Right cardiac atrium (tissue), 5 donors: ENCODE measurements at regions not wholly inside any gene's neighbourhood (a gene's known extent, or its start where the extent isn't known, plus 50 kb on each side); places are given as distances from the start of the nearest gene placed in this dataset.
"Not testable (repeated sequence)": the region's sequence is repeated elsewhere in the genome, so short reads cannot be mapped to it uniquely, and the experiment has no call there.

Experiments used
- ATAC-seq, 2 donors: fragments of 200-7000 bp; cut with Tn5 transposase; one replicate each; pipeline versions ENCODE4 v1.8.0 to v1.9.1; 2020; ENCODE audit warnings: moderate library complexity in 2 of 2, mild to moderate bottlenecking in 1 of 2
- DNase-seq, 3 donors: peaks; one replicate each; pipeline ENCODE4 v3.0.0-alpha.2; 2020
- H3K27ac ChIP-seq: one replicate; pipeline ENCODE4 v1.5.1; 2013; ENCODE audit warnings: mild to moderate bottlenecking, low read length, control low read depth, moderate library complexity
- H3K27me3 ChIP-seq: one replicate; pipeline ENCODE4 v1.6.1; 2013; ENCODE audit not compliant: control insufficient read depth, insufficient read depth
- H3K4me1 ChIP-seq: one replicate; pipeline ENCODE4 v1.6.1; 2013; ENCODE audit warnings: low read length; ENCODE audit not compliant: control insufficient read depth, insufficient read depth
- H3K4me3 ChIP-seq: one replicate; pipeline ENCODE4 v1.5.1; 2013; ENCODE audit warnings: low read length, control low read depth
- H3K9me3 ChIP-seq: one replicate; pipeline ENCODE4 v1.6.1; 2013; ENCODE audit warnings: low read length; ENCODE audit not compliant: control insufficient read depth
- WGBS: extraction: QIAGEN DNeasy Blood & Tissue Kit; methylation state at CpG from one replicate; pipeline ENCODE4 v1.1.7; 2013; 5-methylcytosine and 5-hydroxymethylcytosine counted together
- intact Hi-C, 4 donors: fragments of 100-400 bp; cut with DNase I; formaldehyde crosslinking; loops; one replicate each; pipeline versions ENCODE4 v1.11.0 to v1.14.0; 2022 to 2023
- donor health status: healthy with polysubstance abuse.
- donor health status: DM: no; HTN: yes; CAD: no.
- donor health status: DM: no; HTN: no; CAD: no.
- donor health status: DM: no; HTN: yes; CAD: no; lungs with severe emphysema.
- donor health status: DM: yes; HTN: yes; CAD: no.

DNA sequence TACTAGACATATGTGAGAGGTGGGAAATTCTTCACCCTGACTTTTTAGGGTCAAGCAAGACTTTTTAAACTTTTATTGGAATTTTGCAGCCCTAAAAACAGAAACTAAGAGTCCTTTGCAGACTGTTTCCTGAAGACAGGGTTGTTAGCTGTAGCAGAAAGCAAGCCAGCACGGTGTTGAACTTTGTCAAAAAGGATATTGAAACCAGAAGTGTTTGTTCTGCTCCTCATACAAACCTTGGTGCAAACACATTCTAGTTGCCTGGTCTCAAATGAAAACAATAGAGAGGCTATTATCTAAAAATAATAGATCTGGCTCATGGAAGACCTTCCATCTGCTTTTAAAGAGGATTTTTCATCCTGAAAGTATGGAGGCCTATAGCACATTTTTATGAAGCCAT is 65.8 kb upstream of the IGFBP5 start:
- WGBS: 25% methylated on average over 1 of the region's 1 CpG
- ATAC-seq: peak in 1 of 2 donors; percentile 24
- H3K4me1 ChIP-seq: no peaks in the 10 kb centered on the region
- H3K27me3 ChIP-seq: no peaks in the 10 kb centered on the region
- intact Hi-C loops: loop anchor here in 1 of 4 donors (10.0 kb wide), 1 partner anchor 56 kb away; no protein-coding TSS in a partner anchor
- no peak overlapping the region for H3K27ac ChIP-seq
- DNase-seq: no peak
- no peaks in the 10 kb centered on the region for H3K9me3 ChIP-seq
- no peak overlapping the region for H3K4me3 ChIP-seq

- H3K4me3 ChIP-seq: no peak overlapping the region
- H3K4me1 ChIP-seq: no peaks in the 10 kb centered on the region
- H3K27ac ChIP-seq: no peak overlapping the region
- WGBS: 75% methylated on average over 8 of the region's 8 CpGs
- no peaks in the 10 kb centered on the region for H3K27me3 ChIP-seq
- H3K9me3 ChIP-seq: no peaks in the 10 kb centered on the region
- intact Hi-C loops: no loop called here
- ATAC-seq (no peak), DNase-seq (no peak)
Measured at GRCh38 chr2:216758256-216759155, 63.2 kb upstream of the IGFBP5 start.

GRCh38 chr2:216757532-216757931 is 62.2 kb upstream of the IGFBP5 start:
- 65% methylated on average over 4 of the region's 4 CpGs for WGBS
- H3K27ac ChIP-seq: no peak overlapping the region
- peaks cover 4% of the 10 kb centered on the region for H3K4me1 ChIP-seq

GRCh38 chr2:216756435-216756834 is 61.1 kb upstream of the IGFBP5 start:
- 93% methylated on average over 2 of the region's 2 CpGs for WGBS
- intact Hi-C loops: no loop called here
- DNase-seq (no peak), ATAC-seq (no peak)
- no peaks in the 10 kb centered on the region for H3K27me3 ChIP-seq
- no peak overlapping the region for H3K27ac ChIP-seq
- no peaks in the 10 kb centered on the region for H3K9me3 ChIP-seq
- peaks cover 6% of the 10 kb centered on the region for H3K4me1 ChIP-seq
- no peak overlapping the region for H3K4me3 ChIP-seq

More at GRCh38 chr2:216757532-216757931, 62.2 kb upstream of the IGFBP5 start:
- H3K4me3 ChIP-seq: no peak overlapping the region
- no peaks in the 10 kb centered on the region for H3K9me3 ChIP-seq
- intact Hi-C loops: no loop called here
- H3K27me3 ChIP-seq: no peaks in the 10 kb centered on the region
- DNase-seq (no peak), ATAC-seq (no peak)

DNA sequence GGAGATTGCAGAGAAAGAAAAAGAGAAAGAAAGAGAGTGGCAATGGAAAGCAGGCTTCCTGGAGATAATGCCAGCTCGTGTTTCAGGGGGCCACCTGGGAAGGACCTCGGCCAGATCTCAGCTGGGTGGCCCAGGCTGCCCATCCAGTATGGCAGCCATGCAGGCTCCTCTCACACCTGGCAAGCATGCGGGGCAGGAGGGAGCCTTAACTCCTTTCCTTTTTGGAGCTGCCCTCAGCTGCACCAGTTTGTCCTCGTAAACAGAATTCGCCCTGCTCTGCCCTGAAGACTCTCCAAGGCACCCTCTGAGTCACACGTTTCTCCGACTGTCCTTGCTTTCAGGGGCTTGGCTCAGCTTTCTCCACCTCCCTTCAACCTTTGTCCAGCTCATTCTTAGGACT is 59.5 kb upstream of the IGFBP5 start:
- DNase-seq: no peak
- Histone ChIP-seq H3K27me3 (no peaks in the 10 kb centered on the region), H3K4me3 (no peak overlapping the region), H3K27ac (no peak overlapping the region), H3K4me1 (peaks cover 6% of the 10 kb centered on the region), H3K9me3 (no peaks in the 10 kb centered on the region)
- no peak for ATAC-seq
- intact Hi-C loops: no loop called here
- WGBS: 96% methylated on average over 7 of the region's 7 CpGs

- no peak overlapping the region for H3K27ac ChIP-seq
- no peak for DNase-seq
- H3K4me3 ChIP-seq: no peak overlapping the region
- intact Hi-C loops: no loop called here
- H3K27me3 ChIP-seq: no peaks in the 10 kb centered on the region
- no peaks in the 10 kb centered on the region for H3K9me3 ChIP-seq
- H3K4me1 ChIP-seq: peaks cover 6% of the 10 kb centered on the region
- WGBS: 96% methylated on average over 3 of the region's 3 CpGs
- ATAC-seq: no peak
Measured at GRCh38 chr2:216754336-216754735, 59.0 kb upstream of the IGFBP5 start.

DNA sequence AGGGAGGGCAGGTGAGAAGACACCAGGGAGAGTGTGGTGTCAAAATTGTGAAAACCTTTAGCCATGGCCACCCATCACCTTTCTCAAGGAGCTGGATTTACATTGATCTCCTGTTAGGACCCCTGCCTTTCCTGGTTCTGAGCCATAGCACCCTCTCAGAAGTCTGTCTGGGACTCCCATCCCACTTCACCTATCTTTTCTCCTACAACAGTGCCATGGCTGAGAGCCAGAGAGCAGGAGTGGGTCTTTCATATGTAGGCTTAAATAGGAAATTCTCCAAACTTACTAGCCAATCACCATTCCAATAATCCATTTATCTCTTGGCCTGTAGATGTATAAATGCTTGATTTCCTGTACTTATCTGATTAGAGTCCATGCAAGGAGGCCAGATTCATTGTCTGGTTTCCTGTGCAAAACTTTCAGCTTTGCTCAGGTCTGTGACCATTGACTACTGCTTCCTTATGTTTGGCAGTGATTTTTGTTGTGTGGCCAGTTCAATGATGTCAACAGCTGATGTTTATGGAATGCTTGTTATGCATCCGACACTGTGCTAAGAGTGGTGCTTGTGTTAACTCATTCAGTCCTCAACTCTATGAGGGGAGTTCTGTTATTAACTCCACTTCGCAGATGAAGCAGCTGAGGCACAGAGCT is 57.6 kb upstream of the IGFBP5 start:
- WGBS: 53% methylated on average over 2 of the region's 2 CpGs
- ATAC-seq: peak; percentile 79 to 83
- intact Hi-C loops: no loop called here

GRCh38 chr2:216750750-216751149 is 55.4 kb upstream of the IGFBP5 start:
- DNase-seq, H3K4me1 ChIP-seq, intact Hi-C loops, H3K27me3 ChIP-seq, H3K9me3 ChIP-seq, ATAC-seq, H3K27ac ChIP-seq, H3K4me3 ChIP-seq: not testable (repeated sequence)

More for the DNA sequence above, 57.6 kb upstream of the IGFBP5 start:
- no peaks in the 10 kb centered on the region for H3K9me3 ChIP-seq
- H3K27me3 ChIP-seq: no peaks in the 10 kb centered on the region
- no peak overlapping the region for H3K27ac ChIP-seq
- peak in 1 of 3 donors; percentile 55 for DNase-seq
- H3K4me1 ChIP-seq: peaks cover 6% of the 10 kb centered on the region
- no peak overlapping the region for H3K4me3 ChIP-seq

GRCh38 chr2:216746268-216746667 is 50.9 kb upstream of the IGFBP5 start:
- DNase-seq: peak in 1 of 3 donors; percentile 40
- ATAC-seq, H3K4me3 ChIP-seq, H3K9me3 ChIP-seq, H3K27me3 ChIP-seq, H3K27ac ChIP-seq, intact Hi-C loops, H3K4me1 ChIP-seq: not testable (repeated sequence)
- 93% methylated on average over 5 of the region's 5 CpGs for WGBS

DNA sequence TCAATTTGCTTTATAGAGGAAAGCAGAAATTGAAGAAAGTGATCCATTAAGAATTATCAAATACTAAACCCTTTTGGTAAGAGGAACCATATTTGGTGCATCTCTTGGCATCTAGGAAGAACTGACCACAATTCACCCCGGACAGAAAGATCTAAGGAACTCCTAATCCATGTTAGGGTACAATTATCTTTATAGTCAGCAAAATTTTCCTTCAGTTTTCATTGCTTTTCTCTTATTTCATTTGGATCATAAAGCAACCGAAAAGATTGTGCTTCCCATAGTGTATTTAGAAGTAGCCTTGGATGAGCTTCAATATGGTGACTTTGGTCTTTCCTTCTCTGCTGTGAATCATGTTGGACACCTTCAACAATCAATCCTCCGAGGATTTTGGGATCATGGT is 50.1 kb upstream of the IGFBP5 start:
- no peak overlapping the region for H3K27ac ChIP-seq
- no peak for ATAC-seq
- 92% methylated on average over 3 of the region's 3 CpGs for WGBS
- H3K4me3 ChIP-seq: no peak overlapping the region
- H3K4me1 ChIP-seq: no peaks in the 10 kb centered on the region
- intact Hi-C loops: no loop called here
- no peak for DNase-seq
- H3K9me3 ChIP-seq: no peaks in the 10 kb centered on the region
- H3K27me3 ChIP-seq: no peaks in the 10 kb centered on the region
